ENCODE measurements at regions not wholly inside any gene's neighbourhood (a gene's known extent, or its start where the extent isn't known, plus 50 kb on each side); places are given as distances from the start of the nearest gene placed in this dataset.
"Not testable (repeated sequence)": the region's sequence is repeated elsewhere in the genome, so short reads cannot be mapped to it uniquely, and the experiment has no call there.

GRCh38 chr5:102663749-102664530, 91.2 kb upstream of the PAM start:
- no peak for DNase-seq (ENCODE audit: low read depth in 3 of 3, low spot score in 2 of 3)

- no peak for DNase-seq (ENCODE audit: low read depth in 3 of 3, low spot score in 2 of 3)
Observed at GRCh38 chr5:102664616-102665335, 90.3 kb upstream of the PAM start.

- peak in 2 of 3 donors; percentile 31 to 33 for DNase-seq (ENCODE audit: low read depth in 3 of 3, low spot score in 2 of 3)
Observed at GRCh38 chr5:102666164-102666946, 88.8 kb upstream of the PAM start.

GRCh38 chr5:102668220-102668932, 86.7 kb upstream of the PAM start:
- DNase-seq (ENCODE audit: low read depth in 3 of 3, low spot score in 2 of 3), result no peak

GRCh38 chr5:102670224-102670836, 84.8 kb upstream of the PAM start:
- DNase-seq (ENCODE audit: low read depth in 3 of 3, low spot score in 2 of 3), result no peak

GRCh38 chr5:102671033-102671734, 83.9 kb upstream of the PAM start:
- DNase-seq (ENCODE audit: low read depth in 3 of 3, low spot score in 2 of 3), result not testable (repeated sequence)

GRCh38 chr5:102678267-102679058, 76.6 kb upstream of the PAM start:
- no peak for DNase-seq (ENCODE audit: low read depth in 3 of 3, low spot score in 2 of 3)

GRCh38 chr5:102681403-102681983, 73.6 kb upstream of the PAM start:
- peak; percentile 40 to 52 (median 51) for DNase-seq (ENCODE audit: low read depth in 3 of 3, low spot score in 2 of 3)

GRCh38 chr5:102682101-102682647, 72.9 kb upstream of the PAM start:
- no peak for DNase-seq (ENCODE audit: low read depth in 3 of 3, low spot score in 2 of 3)

- DNase-seq (ENCODE audit: low read depth in 3 of 3, low spot score in 2 of 3), result not testable (repeated sequence)
Observed at GRCh38 chr5:102688076-102688475, 67.0 kb upstream of the PAM start.

- not testable (repeated sequence) for DNase-seq (ENCODE audit: low read depth in 3 of 3, low spot score in 2 of 3)
Observed at GRCh38 chr5:102688581-102689342, 66.3 kb upstream of the PAM start.

GRCh38 chr5:102690910-102691309, 64.2 kb upstream of the PAM start:
- no peak for DNase-seq (ENCODE audit: low read depth in 3 of 3, low spot score in 2 of 3)

- DNase-seq (ENCODE audit: low read depth in 3 of 3, low spot score in 2 of 3), result no peak
Observed at GRCh38 chr5:102691434-102691833, 63.7 kb upstream of the PAM start.

- no peak for DNase-seq (ENCODE audit: low read depth in 3 of 3, low spot score in 2 of 3)
Observed at GRCh38 chr5:102700120-102700831, 54.8 kb upstream of the PAM start.

GRCh38 chr5:102700916-102701315, 54.2 kb upstream of the PAM start:
- DNase-seq (ENCODE audit: low read depth in 3 of 3, low spot score in 2 of 3), result no peak

- no peak for DNase-seq (ENCODE audit: low read depth in 3 of 3, low spot score in 2 of 3)
Observed at GRCh38 chr5:102701748-102702147, 53.4 kb upstream of the PAM start.

Measured in right renal cortex interstitium (tissue), 3 donors.